ENCODE measurements at regions not wholly inside any gene's neighbourhood (a gene's known extent, or its start where the extent isn't known, plus 50 kb on each side); places are given as distances from the start of the nearest gene placed in this dataset.

DNA sequence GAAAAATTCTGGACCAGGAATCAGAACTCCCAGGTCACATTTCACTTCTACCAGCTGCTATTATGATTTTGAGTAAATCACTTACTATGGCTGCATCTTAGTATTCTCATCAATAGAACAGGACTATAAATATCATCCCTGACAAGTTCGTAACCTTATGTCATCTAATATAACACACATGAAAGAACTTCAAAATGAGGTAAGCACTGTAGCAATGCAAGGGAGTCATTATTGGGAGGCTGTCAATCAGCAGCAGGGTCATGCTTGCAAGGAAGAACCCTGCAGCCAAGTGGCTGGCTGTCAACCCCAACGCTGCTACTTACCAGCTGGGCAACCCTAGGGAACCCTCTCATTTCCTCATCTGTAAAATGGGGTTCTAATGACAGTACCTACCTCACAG, 123.3 kb upstream of the B3GAT2 start:
- TF ChIP-seq, protein P1, sequence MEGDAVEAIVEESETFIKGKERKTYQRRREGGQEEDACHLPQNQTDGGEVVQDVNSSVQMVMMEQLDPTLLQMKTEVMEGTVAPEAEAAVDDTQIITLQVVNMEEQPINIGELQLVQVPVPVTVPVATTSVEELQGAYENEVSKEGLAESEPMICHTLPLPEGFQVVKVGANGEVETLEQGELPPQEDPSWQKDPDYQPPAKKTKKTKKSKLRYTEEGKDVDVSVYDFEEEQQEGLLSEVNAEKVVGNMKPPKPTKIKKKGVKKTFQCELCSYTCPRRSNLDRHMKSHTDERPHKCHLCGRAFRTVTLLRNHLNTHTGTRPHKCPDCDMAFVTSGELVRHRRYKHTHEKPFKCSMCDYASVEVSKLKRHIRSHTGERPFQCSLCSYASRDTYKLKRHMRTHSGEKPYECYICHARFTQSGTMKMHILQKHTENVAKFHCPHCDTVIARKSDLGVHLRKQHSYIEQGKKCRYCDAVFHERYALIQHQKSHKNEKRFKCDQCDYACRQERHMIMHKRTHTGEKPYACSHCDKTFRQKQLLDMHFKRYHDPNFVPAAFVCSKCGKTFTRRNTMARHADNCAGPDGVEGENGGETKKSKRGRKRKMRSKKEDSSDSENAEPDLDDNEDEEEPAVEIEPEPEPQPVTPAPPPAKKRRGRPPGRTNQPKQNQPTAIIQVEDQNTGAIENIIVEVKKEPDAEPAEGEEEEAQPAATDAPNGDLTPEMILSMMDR (conservative IDR thresholded peaks at IDR 0.05; ENCODE audit: low read depth, low read length) = no peak
- no peak for TF ChIP-seq EZH2 (IDR thresholded peaks at IDR 0.05; ENCODE audit: low read length, unreplicated experiment)
